Right lung (tissue), 2 donors: ENCODE measurements at regions not wholly inside any gene's neighbourhood (a gene's known extent, or its start where the extent isn't known, plus 50 kb on each side); places are given as distances from the start of the nearest gene placed in this dataset.
A peak's percentile ranks its signal among the peaks of the same experiment; 100 is the strongest.

Experiments used
- DNase-seq, 2 donors: peaks; one replicate each; pipeline ENCODE4 v3.0.0-alpha.2; 2013

- no peak for DNase-seq
Observed at GRCh38 chr3:177742273-177742672, 545.0 kb upstream of the TBL1XR1 start.

GRCh38 chr3:177743173-177743890, 546.0 kb upstream of the TBL1XR1 start:
- DNase-seq, result no peak

DNA sequence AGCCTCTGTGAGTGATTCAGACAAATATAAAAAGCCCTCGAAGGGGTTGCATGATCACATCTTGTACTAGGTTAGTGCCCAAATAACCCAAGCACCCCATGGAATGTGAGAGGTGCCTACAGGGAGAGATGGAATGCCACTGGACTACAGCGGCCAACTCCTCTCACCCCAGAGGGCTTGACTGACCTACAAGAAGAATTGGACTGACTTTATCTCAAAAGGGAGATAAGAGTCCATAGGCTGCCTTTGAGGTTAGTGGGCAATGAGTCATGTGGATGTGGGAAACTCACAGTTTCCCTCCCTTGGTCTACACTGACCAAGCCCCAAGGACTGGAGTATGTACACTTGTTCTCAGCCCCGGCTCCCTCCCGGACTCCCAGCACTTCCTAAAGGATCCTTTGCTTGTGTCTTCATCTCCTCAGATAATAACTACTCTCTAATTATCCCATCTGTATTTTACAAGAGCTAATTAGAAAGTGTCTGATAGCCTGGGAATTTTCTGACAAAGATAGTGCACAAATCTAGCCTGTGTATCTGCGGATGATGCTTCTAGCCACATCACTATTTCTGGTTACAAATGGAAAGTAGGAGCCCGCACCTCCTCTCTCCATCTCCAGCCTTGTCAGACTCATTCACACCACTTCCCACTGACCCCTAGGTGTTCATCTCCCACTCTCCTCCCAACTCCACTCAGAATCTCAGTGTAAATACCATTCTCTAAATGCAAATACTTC, 547.8 kb upstream of the TBL1XR1 start:
- DNase-seq, result no peak

- DNase-seq, result no peak
Observed at GRCh38 chr3:177745607-177746005, 548.3 kb upstream of the TBL1XR1 start.

GRCh38 chr3:177746337-177746933, 549.2 kb upstream of the TBL1XR1 start:
- no peak for DNase-seq

DNA sequence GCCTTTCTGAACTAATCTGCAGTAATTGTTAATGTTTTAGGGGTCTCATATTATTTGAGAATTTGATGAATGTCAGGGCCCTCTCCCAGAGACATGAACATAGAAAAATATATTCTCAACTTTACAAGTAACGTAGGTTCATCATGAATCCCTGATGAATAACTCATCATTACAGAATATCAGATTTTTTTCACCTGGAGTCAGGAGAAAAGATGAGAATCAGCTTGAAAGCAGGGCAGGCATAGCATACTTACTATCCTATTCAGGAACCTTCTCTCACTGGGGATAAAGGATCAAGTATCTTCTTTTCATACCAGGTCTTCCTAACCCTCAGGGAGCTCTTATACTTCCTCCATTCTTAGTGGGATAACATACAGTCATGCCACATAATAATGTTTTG, 552.6 kb upstream of the TBL1XR1 start:
- DNase-seq, result no peak

DNA sequence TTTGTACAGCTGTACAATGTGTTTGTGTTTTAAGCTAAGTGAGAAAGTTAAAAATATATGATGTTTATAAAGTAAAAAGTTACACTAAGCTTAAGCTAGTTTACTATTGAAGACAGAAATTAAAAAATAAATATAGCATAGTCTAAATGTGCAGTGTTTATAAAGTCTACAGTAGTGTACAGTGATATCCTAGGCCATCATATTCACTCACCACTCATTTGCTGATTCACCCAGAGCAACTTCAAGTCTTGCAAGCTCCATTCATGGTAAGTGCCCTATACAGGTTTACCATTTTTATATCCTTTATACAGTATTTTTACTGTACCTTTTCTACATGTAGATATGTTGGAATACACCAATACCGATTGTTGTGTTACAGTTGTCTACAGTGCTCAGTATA, 553.2 kb upstream of the TBL1XR1 start:
- no peak for DNase-seq

DNA sequence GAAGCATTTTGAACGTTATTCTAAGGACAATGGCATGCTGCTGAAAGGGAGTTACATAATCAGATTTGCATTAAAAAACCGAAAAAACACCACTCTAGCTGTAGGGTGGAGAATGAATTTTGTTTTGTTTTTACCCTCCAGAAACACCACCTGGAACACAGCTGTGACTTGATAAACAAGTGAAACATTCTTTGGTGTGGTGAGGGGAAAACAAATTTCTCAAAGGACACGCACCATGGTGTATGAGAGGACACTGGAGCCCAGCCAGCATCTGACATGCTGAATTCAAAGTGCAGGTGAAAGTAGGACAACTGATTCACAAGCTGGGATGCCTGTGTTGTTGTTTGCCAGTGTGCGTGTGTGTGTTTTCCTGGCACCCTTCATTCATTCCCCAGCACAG, 554.5 kb upstream of the TBL1XR1 start:
- DNase-seq, result no peak

DNA sequence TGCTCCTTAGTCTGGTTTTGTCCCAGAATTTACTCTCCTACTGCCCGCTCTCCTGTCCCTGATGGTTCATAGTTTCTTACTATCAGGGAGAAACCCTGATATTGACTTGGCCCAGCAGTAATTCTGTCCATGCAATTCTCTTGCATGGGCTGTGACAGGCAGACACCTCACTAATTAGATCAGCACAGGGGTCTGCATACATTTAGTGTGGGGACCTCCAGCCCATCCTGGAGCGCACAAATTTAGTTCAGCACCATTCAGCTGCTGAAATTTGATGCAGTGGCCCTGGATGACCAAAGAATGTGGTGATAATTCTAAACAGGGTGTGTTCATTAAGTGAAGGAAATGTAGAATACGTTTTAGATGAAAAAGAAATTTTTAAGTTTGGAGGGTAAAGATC, 555.5 kb upstream of the TBL1XR1 start:
- no peak for DNase-seq

- peak; percentile 74 to 79 for DNase-seq
Observed at GRCh38 chr3:177753451-177754155, 556.3 kb upstream of the TBL1XR1 start.

DNA sequence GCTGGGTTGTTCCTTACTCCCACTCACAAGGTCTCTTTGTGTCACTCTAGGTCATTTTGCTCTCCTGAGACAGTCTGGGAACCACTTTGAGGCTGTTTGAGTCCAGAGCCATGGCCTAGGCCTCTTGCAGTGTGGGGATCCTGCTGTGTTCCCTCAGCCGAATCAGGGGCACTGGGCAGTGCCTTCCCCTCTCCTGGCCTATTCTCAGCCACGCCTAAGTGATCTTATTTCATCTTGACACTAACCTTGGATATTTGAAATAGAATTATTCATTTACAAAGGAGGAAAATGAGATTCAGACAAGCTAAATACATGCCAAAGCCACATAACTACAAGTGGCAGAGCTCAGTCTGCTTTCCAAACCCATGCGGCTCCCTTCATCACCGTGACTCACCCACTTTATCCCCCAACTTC, 557.2 kb upstream of the TBL1XR1 start:
- no peak for DNase-seq

DNA sequence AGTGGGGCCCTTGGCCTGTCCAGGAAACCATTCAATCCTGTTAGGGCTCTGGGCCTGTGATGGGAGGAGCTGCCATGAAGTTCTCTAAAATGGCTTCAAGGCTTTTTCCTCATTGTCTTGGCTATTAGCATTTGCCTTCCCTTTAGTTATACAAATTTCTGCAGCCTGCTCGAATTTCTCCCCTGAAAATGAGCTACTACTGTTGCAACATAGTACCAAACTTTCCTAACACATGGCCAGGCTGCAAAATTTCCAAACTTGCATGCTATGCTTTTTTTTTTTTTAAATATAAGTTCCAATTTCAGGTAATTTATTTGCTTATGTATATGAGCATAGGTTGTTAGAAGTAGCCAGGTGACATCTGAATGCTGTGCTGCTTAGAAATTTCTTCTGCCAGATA, 560.8 kb upstream of the TBL1XR1 start:
- no peak for DNase-seq

- DNase-seq, result no peak
Observed at GRCh38 chr3:177760803-177761202, 563.5 kb upstream of the TBL1XR1 start.

DNA sequence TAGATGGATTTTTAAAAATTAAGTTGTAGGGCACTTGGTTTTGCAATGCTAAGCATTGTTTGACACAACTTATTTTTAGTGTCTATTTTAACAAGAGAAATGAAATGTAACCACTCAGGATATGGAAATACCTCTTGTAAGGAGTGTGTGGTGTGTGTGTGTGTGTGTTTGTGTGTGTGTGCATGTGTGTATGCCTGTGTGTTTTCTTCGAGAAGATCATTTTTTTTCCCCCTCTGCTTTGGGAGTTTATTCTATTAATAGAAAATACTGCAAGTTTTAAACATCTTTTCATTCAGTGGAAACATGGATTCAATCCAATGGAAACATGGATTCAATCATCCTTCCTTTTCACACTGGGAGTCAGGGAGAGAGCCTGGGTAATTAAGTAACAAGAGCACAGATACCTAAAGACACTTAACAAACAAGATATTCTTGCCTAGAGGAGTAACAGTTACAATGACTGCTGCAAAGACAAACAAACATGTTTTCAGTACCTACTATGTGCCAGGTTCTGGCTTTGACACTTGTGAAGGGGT, 567.2 kb upstream of the TBL1XR1 start:
- peak; percentile 52 to 56 for DNase-seq

DNA sequence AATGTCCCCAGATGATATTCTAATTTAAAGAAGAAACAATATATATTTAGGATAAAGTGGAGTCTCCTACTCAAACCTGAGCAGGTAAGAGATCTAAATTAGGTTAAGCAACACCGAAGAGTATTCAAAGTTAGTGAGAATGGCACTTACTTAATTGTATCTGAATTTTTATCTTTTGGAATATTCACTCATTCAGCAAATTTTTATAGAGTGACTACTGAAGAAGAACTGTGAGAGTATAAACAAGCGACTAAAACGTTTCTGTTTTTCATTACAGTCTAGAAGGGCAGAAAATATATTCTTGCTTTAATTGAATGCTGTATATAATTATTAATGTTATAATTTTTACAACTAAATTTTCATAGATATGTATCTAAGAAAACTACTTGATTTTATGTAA, 567.7 kb upstream of the TBL1XR1 start:
- DNase-seq, result no peak

DNA sequence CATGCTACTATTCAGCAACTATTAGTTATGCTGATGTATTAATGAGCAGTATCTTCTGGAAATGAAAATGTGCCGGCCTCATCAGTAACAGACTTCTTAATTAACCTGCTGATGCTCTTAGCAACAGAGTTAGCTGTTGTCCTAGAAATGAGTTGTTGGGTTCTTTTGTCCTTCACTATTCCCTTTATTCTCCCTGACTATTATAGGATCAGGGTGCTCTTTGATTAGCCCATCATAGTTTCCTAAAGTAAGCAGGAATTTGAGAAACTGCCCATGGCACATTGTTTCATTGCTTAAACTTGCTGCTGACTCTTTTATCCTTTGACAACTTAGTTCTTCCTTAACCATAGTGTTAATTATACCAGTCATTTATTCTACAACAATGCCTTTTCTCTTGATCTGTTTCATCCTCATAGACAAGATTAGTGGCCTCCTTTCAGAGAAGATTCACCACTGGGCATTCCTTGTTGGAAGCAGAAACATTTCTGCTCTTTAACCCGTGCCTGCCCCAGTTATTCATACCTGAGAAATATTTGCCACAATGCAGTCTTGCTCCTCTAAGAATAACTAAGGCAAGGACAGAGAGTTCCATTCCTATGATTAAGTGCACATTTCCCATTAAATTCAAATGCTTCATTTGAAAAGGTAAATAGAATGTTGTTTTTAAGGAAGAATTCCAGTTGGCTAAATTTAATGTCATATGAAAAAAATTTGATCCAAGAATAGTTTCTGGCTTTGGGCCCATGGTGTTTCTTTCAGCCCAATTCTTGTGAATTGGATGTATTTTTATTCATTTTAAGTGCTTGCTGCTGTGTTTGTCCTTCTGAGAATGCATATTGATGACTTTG, 573.3 kb upstream of the TBL1XR1 start:
- no peak for DNase-seq

DNA sequence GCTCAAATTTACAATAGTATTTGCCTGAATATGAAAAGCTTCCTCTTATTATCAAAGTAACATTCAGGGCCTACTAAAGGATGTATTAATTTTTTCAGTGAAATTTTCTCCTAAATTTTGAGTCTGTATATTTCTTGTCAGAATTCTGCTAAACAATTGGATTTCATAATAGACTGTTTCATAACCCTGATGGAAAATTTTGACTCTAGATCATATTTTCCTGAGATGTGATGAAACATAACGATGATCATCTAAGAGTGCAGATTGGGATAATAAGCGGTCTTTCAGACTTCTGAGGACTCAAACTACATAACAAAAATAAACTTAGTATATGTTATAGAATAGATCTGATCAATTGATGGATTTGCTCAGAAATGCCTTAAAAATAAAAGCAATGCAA, 574.5 kb upstream of the TBL1XR1 start:
- DNase-seq, result no peak

DNA sequence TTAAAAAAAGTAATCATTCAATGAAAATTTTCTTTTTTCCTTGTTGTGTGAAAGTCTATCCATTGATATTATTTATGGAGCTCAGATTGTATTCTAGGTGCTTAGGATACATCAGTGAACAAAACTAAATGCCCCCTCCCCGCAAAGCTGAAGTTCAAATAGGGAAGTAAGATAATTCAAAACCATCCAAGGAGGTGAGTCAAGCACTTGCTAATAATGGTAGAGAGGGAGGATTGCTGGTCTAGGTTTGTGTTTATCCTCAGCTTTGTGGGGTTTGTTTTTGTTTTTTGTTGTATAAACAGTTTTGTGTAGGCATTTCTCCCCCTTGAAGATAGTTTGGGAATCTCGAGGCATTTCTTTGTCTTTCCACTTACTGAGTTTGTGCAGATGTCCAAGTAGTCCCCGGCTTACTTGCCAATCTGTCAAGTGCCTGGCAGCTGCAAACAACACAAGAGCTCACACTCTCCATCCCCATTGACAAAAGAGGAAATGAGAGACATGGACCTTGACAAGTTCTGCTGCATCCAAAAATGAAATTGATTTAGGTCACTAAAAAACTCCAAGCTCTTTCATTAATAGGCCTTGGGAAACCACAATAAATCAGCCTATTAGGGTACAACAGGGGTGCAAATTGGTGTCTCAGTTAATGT, 575.8 kb upstream of the TBL1XR1 start:
- no peak for DNase-seq

GRCh38 chr3:177773717-177774116, 576.4 kb upstream of the TBL1XR1 start:
- DNase-seq, result no peak

DNA sequence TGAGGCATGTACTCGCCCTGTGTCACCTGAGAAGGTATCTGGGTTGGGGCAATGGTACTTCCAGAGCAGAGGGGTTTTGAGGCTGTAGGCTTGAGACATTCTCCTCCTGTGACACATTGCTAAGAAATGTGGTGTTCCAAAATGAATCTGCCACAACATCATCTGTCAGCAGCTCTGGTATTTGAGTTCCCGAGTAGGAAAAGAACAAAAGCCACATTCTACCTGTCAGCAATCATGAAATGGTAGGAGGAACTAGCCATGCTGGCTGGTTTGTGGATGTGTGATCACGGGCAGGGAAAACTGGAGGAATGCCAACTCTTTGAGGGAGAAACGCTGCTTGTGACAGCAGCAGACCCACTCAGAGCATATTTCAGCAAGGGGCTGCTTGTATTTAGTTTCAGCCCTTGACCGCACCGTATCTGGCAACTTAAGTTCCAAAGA, 579.4 kb upstream of the TBL1XR1 start:
- DNase-seq, result peak in 1 of 2 donors; percentile 59

DNA sequence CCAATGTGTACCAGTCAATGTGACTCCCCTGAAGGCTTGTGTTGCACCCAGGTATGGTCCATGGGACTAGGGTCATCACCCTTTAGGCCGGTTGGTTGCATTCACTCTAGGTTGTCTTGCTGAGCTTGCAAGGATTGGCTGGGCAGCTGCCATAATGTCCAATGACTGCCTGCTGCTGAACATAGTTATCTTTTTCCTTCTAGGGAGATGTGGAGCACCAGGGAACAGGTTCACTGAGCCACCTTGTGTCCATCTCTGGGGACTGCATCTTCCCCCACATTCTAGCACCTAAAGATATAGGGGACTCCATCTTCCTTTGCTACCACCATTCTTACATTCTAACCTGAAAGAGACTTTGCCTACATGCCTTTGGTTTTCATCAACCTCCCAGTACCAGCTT, 580.4 kb upstream of the TBL1XR1 start:
- DNase-seq, result no peak
